GM12878 (cell line): ENCODE measurements at regions not wholly inside any gene's neighbourhood (a gene's known extent, or its start where the extent isn't known, plus 50 kb on each side); places are given as distances from the start of the nearest gene placed in this dataset.

ENCODE experiments used
- CTCF ChIP-seq, 3 experiments: IDR thresholded peaks in 2 of 3; conservative IDR thresholded peaks in 1 of 3; 2 replicates each; pipeline ENCODE4 v1.5.1; 2011; ENCODE audit warnings: low read depth in 3 of 3, low read length in 3 of 3, mild to moderate bottlenecking in 3 of 3, control low read depth in 2 of 3, moderate library complexity in 2 of 3, inconsistent platforms in 1 of 3, mixed read lengths in 1 of 3; ENCODE audit not compliant: control insufficient read depth in 2 of 3, insufficient read depth in 1 of 3; ENCODE audit errors: extremely low read depth in 1 of 3
- EZH2 ChIP-seq: IDR thresholded peaks from 2 replicates; pipeline ENCODE4 v1.6.1; 2012; ENCODE audit warnings: low read depth, mild to moderate bottlenecking, control low read depth, inconsistent platforms, low read length, borderline replicate concordance; ENCODE audit not compliant: control insufficient read depth
- HDAC2 ChIP-seq: fragments of 200-600 bp; sonication (generic); IDR thresholded peaks from 2 replicates; pipeline ENCODE4 v1.6.1; 2017
- REST ChIP-seq: IDR thresholded peaks from 2 replicates; pipeline ENCODE4 v1.6.1; 2012; ENCODE audit warnings: mild to moderate bottlenecking, low read depth, low read length
- RFX5 ChIP-seq: IDR thresholded peaks from 2 replicates; pipeline ENCODE4 v1.6.1; 2011; ENCODE audit warnings: low read depth, low read length, improper control_type of control experiment
- TAF1 ChIP-seq: IDR thresholded peaks from 2 replicates; pipeline ENCODE4 v1.6.1; 2011; ENCODE audit warnings: mild to moderate bottlenecking, low read depth, low read length, borderline replicate concordance

- TF ChIP-seq EZH2 (no peak), REST (no peak), TAF1 (no peak), HDAC2 (no peak), CTCF (IDR thresholded peaks at IDR 0.05 in 2 of 3, conservative IDR thresholded peaks at IDR 0.05 in 1 of 3; ENCODE audit: control insufficient read depth in 2 of 3, extremely low read depth in 1 of 3, insufficient read depth in 1 of 3, low read depth in 3 of 3, low read length in 3 of 3) (no peak), RFX5 (no peak)
Observed at GRCh38 chr14:101470266-101470665, 91.0 kb upstream of the DIO3 start.
